Ascending aorta (tissue), 2 donors: ENCODE measurements at regions not wholly inside any gene's neighbourhood (a gene's known extent, or its start where the extent isn't known, plus 50 kb on each side); places are given as distances from the start of the nearest gene placed in this dataset.
"Not testable (repeated sequence)": the region's sequence is repeated elsewhere in the genome, so short reads cannot be mapped to it uniquely, and the experiment has no call there.

Experiments
- DNase-seq, 2 donors: peaks; one replicate each; pipeline ENCODE4 v3.0.0-alpha.2; 2019; ENCODE audit warnings: low spot score in 2 of 2
- H3K27ac ChIP-seq, 2 donors: fragments of 200-600 bp; sonication (generic); one replicate each; pipeline ENCODE4 v1.5.1; 2016 to 2017; ENCODE audit warnings: mild to moderate bottlenecking in 1 of 2
- H3K27me3 ChIP-seq: fragments of 200-600 bp; sonication (generic); one replicate; pipeline ENCODE4 v1.5.1; 2017
- H3K36me3 ChIP-seq, 2 donors: fragments of 200-600 bp; sonication (generic); one replicate each; pipeline ENCODE4 v1.5.1; 2016
- H3K4me1 ChIP-seq, 2 donors: fragments of 200-600 bp; sonication (generic); one replicate each; pipeline ENCODE4 v1.5.1; 2016 to 2017; ENCODE audit warnings: mild to moderate bottlenecking in 1 of 2
- H3K4me3 ChIP-seq, 2 donors: fragments of 200-600 bp; sonication (generic); one replicate each; pipeline ENCODE4 v1.5.1; 2016 to 2017; ENCODE audit warnings: mild to moderate bottlenecking in 1 of 2
- H3K9me3 ChIP-seq, 2 donors: fragments of 200-600 bp; sonication (generic); one replicate each; pipeline ENCODE4 v1.5.1; 2016
- intact Hi-C: fragments of 100-400 bp; cut with DNase I; formaldehyde crosslinking; loops from one replicate; pipeline ENCODE4 v1.15.1; 2023
- TF ChIP-seq, protein P1 (sequence below), 3 experiments: fragments of 200-600 bp in 2 of 3; fragments of 450-650 bp in 1 of 3; sonication (generic) in 2 of 3; IDR thresholded peaks; one replicate each; pipeline ENCODE4 v1.5.1; 2016 to 2019; ENCODE audit warnings: antibody characterized with exemption in 3 of 3, mild to moderate bottlenecking in 1 of 3, moderate library complexity in 1 of 3

DNA sequence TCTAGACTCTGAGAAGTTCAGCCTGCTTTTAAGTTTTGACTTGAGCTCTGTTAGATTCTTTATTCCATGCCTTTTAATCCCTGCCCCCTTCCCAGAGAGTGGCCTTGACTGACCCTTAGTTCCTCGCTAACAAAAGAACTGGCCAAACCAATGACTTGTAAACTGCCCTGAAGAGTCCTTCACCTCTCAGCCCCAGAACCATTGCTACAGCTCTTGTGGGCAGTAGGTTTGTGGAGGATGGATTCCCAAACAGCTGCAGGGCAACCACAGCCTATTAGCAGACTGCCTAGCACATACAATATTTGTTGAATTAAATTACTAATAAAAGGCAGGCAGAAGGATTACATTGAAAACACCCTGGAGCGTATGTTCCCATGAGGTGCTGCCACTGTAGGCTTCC lies 163.9 kb downstream of the MAIP1 start:
- intact Hi-C loops, result no loop called here
- H3K27me3 ChIP-seq, result no peaks in the 10 kb centered on the region
- no peaks in the 10 kb centered on the region for H3K9me3 ChIP-seq
- H3K4me1 ChIP-seq, result no peaks in the 10 kb centered on the region
- H3K36me3 ChIP-seq, result no peaks in the 10 kb centered on the region
- TF ChIP-seq, protein P1, sequence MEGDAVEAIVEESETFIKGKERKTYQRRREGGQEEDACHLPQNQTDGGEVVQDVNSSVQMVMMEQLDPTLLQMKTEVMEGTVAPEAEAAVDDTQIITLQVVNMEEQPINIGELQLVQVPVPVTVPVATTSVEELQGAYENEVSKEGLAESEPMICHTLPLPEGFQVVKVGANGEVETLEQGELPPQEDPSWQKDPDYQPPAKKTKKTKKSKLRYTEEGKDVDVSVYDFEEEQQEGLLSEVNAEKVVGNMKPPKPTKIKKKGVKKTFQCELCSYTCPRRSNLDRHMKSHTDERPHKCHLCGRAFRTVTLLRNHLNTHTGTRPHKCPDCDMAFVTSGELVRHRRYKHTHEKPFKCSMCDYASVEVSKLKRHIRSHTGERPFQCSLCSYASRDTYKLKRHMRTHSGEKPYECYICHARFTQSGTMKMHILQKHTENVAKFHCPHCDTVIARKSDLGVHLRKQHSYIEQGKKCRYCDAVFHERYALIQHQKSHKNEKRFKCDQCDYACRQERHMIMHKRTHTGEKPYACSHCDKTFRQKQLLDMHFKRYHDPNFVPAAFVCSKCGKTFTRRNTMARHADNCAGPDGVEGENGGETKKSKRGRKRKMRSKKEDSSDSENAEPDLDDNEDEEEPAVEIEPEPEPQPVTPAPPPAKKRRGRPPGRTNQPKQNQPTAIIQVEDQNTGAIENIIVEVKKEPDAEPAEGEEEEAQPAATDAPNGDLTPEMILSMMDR (IDR thresholded peaks at IDR 0.05), result no peak
- no peak overlapping the region for H3K4me3 ChIP-seq
- no peak overlapping the region for H3K27ac ChIP-seq
- DNase-seq, result no peak

DNA sequence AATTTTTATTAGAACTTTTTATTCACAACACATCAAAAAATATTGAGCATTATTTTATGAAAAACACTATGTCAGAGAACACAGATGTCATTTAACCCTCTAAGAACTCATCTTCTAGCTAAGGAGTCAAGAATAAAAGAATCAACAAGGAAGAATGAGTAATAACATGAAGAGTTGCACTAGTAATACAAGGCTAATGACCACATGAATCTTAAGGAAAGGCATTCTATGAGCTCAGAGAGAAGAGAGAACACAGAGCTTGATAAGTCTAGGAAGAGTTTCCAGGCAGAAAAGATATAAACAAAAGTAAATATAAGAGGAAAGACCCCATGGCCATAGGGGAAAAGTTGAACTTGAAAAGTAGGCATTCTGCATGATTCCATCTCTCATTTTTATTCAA lies 166.5 kb downstream of the MAIP1 start:
- Histone ChIP-seq H3K4me1 (no peaks in the 10 kb centered on the region), H3K9me3 (no peaks in the 10 kb centered on the region), H3K27me3 (no peaks in the 10 kb centered on the region), H3K27ac (no peak overlapping the region), H3K4me3 (no peak overlapping the region), H3K36me3 (no peaks in the 10 kb centered on the region)
- TF ChIP-seq, protein P1 (IDR thresholded peaks at IDR 0.05), result no peak
- no peak for DNase-seq
- intact Hi-C loops, result no loop called here

DNA sequence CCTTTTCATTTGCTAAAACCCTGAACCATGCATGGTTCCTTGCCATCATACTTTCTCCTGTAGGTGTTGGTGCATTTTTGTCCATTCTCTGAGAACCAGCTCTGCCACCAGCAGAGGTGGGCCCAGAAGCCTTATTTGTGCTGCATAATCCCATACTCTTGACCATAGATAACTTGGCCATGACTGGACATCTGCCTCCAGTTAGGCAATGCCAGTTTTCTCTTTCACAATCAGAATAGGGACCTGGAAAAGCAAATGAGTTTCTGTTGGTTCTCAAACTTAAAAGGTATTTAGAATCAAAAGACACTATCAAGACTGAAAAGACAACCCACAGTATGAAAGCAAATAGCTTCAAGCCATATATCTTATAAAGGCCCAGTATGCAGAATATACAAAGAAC lies 167.3 kb downstream of the MAIP1 start:
- DNase-seq, result no peak
- H3K4me3 ChIP-seq, result no peak overlapping the region
- no peaks in the 10 kb centered on the region for H3K36me3 ChIP-seq
- no peaks in the 10 kb centered on the region for H3K27me3 ChIP-seq
- TF ChIP-seq, protein P1 (IDR thresholded peaks at IDR 0.05), result no peak
- intact Hi-C loops, result no loop called here
- H3K9me3 ChIP-seq, result no peaks in the 10 kb centered on the region
- H3K27ac ChIP-seq, result no peak overlapping the region
- no peaks in the 10 kb centered on the region for H3K4me1 ChIP-seq

DNA sequence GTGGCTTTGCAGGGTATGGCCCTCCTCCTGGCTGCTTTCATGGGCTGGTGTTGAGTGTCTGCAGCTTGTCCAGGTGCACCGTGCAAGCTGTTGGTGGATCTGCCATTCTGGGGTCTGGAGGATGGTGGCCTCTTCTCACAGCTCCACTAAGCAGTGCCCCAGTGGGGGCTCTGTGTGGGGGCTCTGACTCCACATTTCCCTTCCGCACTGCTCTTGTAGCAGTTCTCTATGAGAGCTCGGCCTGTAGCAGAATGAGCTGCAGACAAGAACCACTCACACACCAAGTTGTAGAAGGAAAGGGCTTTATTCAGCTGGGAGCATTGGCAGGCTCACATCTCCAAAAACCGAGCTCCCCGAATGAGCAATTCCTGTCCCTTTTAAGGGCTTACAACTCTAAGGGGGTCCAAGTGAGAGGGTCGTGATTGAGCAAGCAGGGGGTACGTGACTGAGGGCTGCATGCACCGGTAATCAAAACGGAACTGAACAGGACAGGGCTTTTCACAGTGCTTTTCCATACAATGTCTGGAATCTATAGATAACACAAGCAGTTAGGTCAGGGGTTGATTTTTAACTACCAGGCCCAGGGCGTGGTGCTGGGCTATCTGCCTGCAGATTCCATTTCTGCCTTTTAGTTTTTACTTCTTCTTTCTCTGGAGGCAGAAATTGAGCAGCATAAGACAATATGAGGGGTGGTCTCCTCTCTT lies 169.4 kb downstream of the MAIP1 start:
- H3K9me3 ChIP-seq, DNase-seq, H3K36me3 ChIP-seq, H3K4me3 ChIP-seq, H3K27me3 ChIP-seq, H3K27ac ChIP-seq, intact Hi-C loops, H3K4me1 ChIP-seq: not testable (repeated sequence)

DNA sequence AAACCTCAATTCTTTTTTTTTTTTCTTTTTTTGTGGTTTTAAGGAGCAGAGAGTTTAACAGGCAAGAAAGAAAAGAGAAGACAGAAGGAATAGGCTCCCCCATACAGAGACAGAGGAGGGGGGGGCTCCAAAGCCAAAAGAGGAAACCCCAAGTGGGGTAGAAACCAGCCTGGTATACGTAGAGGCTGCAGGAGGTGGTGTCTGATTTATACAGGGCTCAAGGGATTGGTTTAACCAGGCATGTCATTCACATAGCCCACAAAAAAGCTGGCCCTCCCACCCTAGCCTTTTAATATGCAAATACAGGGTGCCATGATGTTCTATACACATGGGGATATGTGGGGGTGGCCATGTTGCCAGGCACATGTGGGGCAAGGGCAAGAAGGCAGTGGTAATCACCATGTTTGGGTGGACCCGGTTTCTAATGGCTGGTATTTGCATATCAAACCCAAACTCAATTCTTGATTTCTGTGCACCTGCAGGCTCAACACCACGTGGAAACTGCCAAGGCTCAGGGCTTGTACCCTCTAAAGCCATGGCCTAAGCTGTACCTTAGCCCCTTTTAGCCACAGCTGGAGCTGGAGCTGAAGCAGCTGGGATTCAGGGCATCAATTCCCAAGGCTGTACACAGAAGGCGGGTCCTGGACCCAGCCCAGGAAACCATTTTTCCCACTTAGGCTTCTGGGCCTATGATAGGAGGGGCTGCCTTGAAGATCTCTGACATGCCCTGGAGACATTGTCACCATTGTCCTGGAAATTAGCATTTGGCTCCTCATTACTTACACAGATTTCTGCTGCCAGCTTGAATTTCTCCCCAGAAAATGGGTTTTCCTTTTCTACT lies 170.3 kb downstream of the MAIP1 start:
- DNase-seq, result no peak
- Histone ChIP-seq H3K4me1 (no peaks in the 10 kb centered on the region), H3K36me3 (no peaks in the 10 kb centered on the region), H3K4me3 (no peak overlapping the region), H3K27ac (no peak overlapping the region), H3K9me3 (no peaks in the 10 kb centered on the region), H3K27me3 (no peaks in the 10 kb centered on the region)
- TF ChIP-seq, protein P1 (IDR thresholded peaks at IDR 0.05), result no peak
- intact Hi-C loops, result no loop called here

DNA sequence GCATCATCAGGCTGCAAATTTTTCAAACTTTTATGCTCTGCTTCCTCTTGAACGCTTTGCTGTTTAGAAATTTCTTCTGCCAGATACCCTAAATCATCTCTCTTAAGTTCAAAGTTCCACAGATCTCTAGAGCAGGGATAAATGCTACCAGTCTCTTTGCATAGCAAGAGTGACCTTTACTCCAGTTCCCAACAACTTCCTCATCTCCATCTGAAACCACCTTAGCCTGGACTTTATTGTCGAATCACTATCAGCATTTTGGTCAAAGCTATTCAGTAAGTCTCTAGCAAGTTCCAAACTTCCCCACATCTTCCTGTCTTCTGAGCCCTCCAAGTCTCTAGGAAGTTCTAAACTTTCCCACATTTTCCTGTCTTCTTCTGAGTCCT lies 170.9 kb downstream of the MAIP1 start:
- H3K36me3 ChIP-seq, H3K27ac ChIP-seq, H3K27me3 ChIP-seq, DNase-seq, H3K4me1 ChIP-seq, H3K9me3 ChIP-seq, intact Hi-C loops, H3K4me3 ChIP-seq: not testable (repeated sequence)

DNA sequence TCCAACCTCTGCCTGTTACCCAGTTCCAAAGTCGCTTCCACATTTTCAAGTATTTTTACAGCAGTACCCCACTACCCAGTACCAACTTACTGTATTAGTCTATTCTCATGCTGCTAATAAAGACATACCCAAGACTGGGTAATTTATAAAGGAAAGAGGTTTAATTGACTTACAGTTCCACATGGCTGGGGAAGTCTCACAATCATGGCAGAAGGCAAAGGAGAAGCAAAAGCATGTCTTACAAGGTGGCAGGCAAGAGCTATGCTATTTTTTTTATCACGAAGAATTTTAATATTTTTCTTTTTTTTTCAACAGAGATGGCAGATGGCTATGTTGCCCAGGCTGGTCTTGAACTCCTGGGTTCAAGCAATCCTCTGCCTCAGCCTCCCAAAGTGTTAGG lies 171.3 kb downstream of the MAIP1 start:
- H3K4me1 ChIP-seq, intact Hi-C loops, H3K9me3 ChIP-seq, H3K4me3 ChIP-seq, H3K27ac ChIP-seq, H3K27me3 ChIP-seq, DNase-seq, H3K36me3 ChIP-seq: not testable (repeated sequence)
